SHP77 treated with DMSO at 0.1 percent for 48 hours (cell line): ENCODE measurements at regions not wholly inside any gene's neighbourhood (a gene's known extent, or its start where the extent isn't known, plus 50 kb on each side); places are given as distances from the start of the nearest gene placed in this dataset.

Experiments
- DNase-seq: peaks from one replicate; lab custom pipeline; 2025; lab: John Stamatoyannopoulos, UW

DNA sequence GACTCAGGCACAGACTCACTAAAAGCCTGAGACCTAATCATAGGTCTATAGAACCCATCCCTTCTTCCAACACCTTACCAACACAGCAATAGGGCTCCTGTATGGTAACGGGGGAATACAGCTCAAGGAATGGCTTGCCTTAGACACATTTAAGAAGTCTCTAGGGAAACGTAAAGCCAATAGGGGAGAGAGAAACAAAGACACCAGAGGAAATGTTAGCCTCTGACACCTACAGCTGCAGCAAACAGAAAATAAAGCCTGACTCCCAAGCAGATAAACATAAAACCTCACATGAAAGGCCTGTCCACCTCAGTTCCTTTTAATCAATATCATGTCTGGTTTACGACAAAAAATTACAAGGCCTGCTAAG lies 51.1 kb upstream of the NCOA1 start:
- no peak for DNase-seq

GRCh38 chr2:24439280-24439970 lies 51.6 kb upstream of the NCOA1 start:
- no peak for DNase-seq

GRCh38 chr2:24438106-24438505 lies 52.9 kb upstream of the NCOA1 start:
- DNase-seq, result no peak

DNA sequence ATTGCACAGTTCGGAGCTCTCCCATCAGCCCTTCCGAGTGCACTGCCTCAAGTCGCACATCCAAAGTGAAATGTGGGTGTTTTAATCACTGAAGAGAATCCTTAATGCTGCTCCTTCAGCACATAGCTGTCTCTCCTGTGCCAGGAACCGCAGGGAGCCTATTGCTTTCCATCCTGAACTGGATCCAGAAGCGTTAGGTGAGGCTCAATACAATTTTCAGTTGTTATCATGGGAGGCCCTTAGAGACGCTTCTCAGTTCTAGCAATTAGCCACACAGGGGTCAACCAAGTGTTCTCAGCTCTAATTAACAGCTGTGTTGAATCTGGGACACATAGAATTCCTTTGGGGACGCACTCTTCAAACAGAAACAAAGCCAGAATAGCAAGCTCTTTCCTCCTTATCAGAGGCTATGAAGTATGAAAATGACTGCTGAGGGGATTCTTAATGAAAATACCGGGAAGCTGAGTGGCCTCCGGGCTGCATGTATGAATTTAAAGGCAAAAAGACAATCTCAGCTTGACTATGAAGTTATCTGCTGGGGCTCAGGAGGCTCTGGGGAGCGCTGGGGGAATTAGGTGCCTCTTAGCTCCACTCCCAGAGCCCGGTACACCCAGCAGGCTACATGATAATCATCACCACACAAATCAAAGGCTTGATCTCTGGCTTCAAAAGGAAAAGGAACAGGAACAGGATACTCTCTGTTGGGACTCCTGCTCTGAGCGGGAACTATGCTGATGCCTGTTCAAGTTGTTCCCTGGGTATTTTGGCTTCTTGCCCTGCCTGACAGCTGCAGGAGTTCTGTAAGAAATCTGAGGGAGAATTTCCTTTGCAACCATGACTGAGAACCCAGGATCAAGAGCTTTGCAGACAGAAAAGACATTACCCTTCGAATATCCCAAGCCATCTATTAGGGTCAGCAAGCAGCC lies 55.4 kb upstream of the NCOA1 start:
- no peak for DNase-seq

- no peak for DNase-seq
Measured at GRCh38 chr2:24434541-24434940, 56.5 kb upstream of the NCOA1 start.

DNA sequence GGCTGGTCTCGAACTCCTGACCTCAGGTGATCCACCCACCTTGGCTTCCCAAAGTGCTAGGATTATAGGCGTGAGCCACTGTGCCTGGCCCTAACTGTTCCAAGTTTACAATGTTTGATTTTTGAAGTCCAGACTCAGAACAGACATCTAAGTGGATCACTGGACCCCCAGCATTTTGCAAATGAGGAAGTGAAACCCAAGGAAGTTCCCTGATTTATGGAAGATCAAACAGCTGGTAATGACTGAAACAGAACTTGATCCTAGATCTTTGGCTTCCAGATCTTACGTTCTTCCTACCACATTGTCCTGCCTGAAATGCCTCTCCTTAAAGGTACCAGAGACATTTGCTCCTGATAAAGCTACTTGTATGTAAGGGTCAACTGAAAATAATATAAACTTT lies 58.3 kb upstream of the NCOA1 start:
- DNase-seq, result no peak

GRCh38 chr2:24432121-24432520 lies 58.9 kb upstream of the NCOA1 start:
- DNase-seq, result no peak

GRCh38 chr2:24429197-24430074 lies 61.6 kb upstream of the NCOA1 start:
- no peak for DNase-seq

- DNase-seq, result no peak
Measured at GRCh38 chr2:24424387-24424786, 64.1 kb upstream of the ITSN2 start.

- no peak for DNase-seq
Measured at GRCh38 chr2:24423095-24423494, 62.8 kb upstream of the ITSN2 start.

DNA sequence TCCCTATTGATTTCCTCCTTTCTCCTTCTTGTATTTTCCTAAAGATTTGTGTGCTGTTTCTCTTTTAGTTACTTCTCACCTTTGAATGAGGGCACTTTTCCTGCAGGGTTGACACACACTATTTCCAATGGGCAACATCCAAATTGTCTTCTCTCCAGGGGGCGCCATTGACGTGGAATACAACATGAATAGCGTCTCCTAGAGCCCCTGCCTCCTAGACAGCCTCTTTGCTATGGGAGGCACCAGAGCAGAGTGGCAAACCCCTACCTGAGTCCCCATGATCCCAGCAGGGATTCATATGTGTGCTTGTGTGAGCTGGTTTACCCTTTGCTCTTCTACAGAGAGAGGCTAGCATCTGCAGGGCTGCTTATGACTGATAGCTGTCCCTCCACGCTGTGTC lies 61.3 kb upstream of the ITSN2 start:
- no peak for DNase-seq

- no peak for DNase-seq
Measured at GRCh38 chr2:24420373-24420772, 60.0 kb upstream of the ITSN2 start.

- DNase-seq, result no peak
Measured at GRCh38 chr2:24418166-24418841, 58.0 kb upstream of the ITSN2 start.

DNA sequence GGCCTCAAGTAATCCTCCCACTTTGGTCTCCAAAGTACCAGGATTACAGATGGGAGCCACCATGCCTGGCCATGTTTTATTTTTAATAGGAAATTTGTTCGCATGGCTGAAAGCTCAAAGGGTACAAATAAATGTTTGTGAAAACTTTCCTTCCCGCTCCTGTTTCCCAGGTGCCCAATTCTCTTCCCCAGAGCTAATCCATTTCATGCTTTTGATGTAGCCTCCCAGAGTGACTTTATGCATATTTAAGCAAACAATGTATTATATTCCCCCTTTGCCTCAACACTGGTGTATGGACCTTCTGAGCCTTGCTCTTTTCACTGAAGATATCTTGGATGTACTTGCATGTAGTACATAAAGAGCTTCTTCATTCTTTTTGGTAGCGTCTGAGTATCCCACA lies 52.5 kb upstream of the ITSN2 start:
- no peak for DNase-seq

- no peak for DNase-seq
Measured at GRCh38 chr2:24411488-24412151, 51.3 kb upstream of the ITSN2 start.

DNA sequence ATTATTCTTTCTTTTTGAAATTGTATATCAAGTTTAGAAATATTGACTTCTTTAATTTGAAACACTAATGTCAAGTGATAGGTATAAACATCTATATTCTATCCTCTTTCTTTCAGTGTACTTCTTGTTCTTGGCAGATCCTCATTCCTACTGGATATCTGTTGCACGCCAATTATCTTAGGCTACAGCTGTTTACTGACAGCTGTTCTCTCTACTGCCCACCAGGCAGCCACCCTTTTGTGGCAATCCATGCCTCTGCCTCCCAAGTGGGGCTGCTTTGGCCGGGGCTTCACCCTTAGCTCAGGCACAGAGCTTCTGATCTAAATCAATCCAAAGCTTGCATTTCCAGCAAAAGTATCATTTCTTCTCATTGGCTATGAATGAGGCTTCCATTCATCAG lies 50.6 kb upstream of the ITSN2 start:
- DNase-seq, result no peak

DNA sequence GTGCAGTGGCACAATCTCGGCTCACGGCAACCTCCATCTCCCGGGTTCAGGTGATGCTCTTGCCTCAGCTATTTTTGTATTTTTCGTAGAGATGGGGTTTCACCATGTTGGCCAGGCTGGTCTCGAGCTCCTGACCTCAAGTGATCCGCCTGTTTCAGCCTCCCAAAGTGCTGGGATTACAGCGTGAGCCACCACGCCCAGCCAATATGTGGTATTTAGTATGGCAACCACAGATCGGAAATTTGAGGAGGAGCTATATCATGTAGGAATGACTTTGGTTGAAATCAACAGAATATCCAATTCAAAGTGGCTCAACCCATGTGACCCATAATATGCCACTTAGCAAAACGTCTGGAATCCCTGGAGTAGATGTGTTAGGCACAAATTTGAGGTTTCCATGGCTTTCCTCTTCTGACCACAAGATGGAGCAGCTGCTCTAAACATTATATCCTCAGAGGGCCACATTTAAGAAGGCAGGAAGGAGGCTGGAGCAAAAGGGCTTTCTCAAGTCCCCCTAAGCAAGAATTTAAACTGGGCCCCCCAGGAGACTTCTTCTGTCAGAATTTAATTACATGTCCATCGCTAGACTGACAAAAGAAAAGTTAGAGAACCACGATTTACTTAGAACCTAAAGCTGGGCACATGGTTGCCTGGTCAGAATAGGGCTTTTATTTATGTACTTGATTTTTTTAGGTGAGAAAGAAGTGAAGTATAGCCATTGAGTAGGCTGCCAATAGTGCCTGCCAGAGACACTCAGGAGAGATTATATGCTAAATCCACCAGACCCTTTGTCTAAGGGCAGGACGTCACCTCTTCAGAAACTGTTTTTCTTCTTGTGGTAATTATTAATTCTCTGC lies 49.6 kb upstream of the ITSN2 start:
- DNase-seq, result peak; percentile 65
